Prostate gland (tissue), 2 donors: ENCODE measurements at regions not wholly inside any gene's neighbourhood (a gene's known extent, or its start where the extent isn't known, plus 50 kb on each side); places are given as distances from the start of the nearest gene placed in this dataset.

Experiments used
- DNase-seq: peaks from one replicate; pipeline ENCODE4 v3.0.0-alpha.2; 2019; ENCODE audit warnings: low spot score
- H3K27ac ChIP-seq, 2 donors: fragments of 200-600 bp; sonication (generic); 2 replicates each; pipeline ENCODE4 v1.5.1; 2017 to 2019
- H3K27me3 ChIP-seq: fragments of 200-600 bp; sonication (generic); replicated peaks from 2 replicates; pipeline ENCODE4 v1.5.1; 2019; ENCODE audit not compliant: insufficient read depth
- H3K36me3 ChIP-seq, 2 donors: fragments of 200-600 bp; sonication (generic); 1 replicate in 1 of 2; 2 replicates in 1 of 2; pipeline versions ENCODE4 v1.5.1 to v1.8.1; 2017 to 2019
- H3K4me1 ChIP-seq: fragments of 200-600 bp; sonication (generic); replicated peaks from 2 replicates; pipeline ENCODE4 v1.5.1; 2019
- H3K4me3 ChIP-seq, 2 donors: fragments of 200-600 bp; sonication (generic); 2 replicates each; pipeline ENCODE4 v1.5.1; 2017 to 2019
- H3K9me3 ChIP-seq: fragments of 200-600 bp; sonication (generic); 2 replicates; pipeline ENCODE4 v1.5.1; 2017
- POLR2A ChIP-seq: fragments of 450-650 bp; IDR thresholded peaks from one replicate; pipeline ENCODE4 v1.6.1; 2016; ENCODE audit warnings: antibody characterized with exemption, mild to moderate bottlenecking
- POLR2AphosphoS5 ChIP-seq: sonication (generic); formaldehyde crosslinking; IDR thresholded peaks from one replicate; pipeline ENCODE4 v1.6.1; 2017; ENCODE audit warnings: antibody characterized with exemption
- WGBS: methylation state at CpG from one replicate; pipeline ENCODE4 v1.1.5; 2018; 5-methylcytosine and 5-hydroxymethylcytosine counted together
- intact Hi-C: fragments of 100-400 bp; cut with DNase I; formaldehyde crosslinking; loops from one replicate; pipeline ENCODE4 v1.14.2; 2022
- TF ChIP-seq, protein P1 (sequence below), 4 experiments: fragments of 200-600 bp in 2 of 4; fragments of 450-650 bp in 2 of 4; sonication (generic) in 2 of 4; IDR thresholded peaks; 1 replicate in 3 of 4; 2 replicates in 1 of 4; pipeline ENCODE4 v1.5.1; 2016 to 2019; ENCODE audit warnings: antibody characterized with exemption in 4 of 4, mild to moderate bottlenecking in 2 of 4, moderate library complexity in 2 of 4

DNA sequence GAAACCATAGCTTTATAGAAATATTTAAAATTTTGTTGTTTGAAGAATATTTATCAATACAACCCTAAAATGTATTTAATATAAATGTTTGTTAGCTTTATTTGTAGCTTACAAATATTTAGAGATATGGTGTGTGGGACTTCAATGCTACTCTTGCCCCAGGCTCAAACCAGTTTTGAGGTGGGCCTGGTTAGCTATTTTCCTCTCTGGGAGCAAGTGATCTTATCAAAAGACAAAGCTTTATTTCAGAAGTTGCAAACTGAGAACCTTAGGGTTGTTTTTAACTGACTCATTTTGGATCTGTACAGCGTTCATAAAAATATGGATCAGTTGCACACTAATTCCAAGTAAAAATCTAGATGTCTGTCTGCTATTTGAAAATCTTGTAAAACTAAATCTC lies 563.6 kb upstream of the CDH2 start:
- 76% methylated on average over 1 of the region's 1 CpG for WGBS
- H3K27ac ChIP-seq, result no peak overlapping the region
- no peaks in the 10 kb centered on the region for H3K9me3 ChIP-seq
- H3K36me3 ChIP-seq, result no peaks in the 10 kb centered on the region
- no peaks in the 10 kb centered on the region for H3K4me1 ChIP-seq
- H3K27me3 ChIP-seq, result no peaks in the 10 kb centered on the region
- no peak for DNase-seq
- H3K4me3 ChIP-seq, result no peak overlapping the region
- TF ChIP-seq POLR2A, result no peak
- no peak for TF ChIP-seq POLR2AphosphoS5
- TF ChIP-seq, protein P1, sequence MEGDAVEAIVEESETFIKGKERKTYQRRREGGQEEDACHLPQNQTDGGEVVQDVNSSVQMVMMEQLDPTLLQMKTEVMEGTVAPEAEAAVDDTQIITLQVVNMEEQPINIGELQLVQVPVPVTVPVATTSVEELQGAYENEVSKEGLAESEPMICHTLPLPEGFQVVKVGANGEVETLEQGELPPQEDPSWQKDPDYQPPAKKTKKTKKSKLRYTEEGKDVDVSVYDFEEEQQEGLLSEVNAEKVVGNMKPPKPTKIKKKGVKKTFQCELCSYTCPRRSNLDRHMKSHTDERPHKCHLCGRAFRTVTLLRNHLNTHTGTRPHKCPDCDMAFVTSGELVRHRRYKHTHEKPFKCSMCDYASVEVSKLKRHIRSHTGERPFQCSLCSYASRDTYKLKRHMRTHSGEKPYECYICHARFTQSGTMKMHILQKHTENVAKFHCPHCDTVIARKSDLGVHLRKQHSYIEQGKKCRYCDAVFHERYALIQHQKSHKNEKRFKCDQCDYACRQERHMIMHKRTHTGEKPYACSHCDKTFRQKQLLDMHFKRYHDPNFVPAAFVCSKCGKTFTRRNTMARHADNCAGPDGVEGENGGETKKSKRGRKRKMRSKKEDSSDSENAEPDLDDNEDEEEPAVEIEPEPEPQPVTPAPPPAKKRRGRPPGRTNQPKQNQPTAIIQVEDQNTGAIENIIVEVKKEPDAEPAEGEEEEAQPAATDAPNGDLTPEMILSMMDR (IDR thresholded peaks at IDR 0.05), result no peak
- intact Hi-C loops, result no loop called here

DNA sequence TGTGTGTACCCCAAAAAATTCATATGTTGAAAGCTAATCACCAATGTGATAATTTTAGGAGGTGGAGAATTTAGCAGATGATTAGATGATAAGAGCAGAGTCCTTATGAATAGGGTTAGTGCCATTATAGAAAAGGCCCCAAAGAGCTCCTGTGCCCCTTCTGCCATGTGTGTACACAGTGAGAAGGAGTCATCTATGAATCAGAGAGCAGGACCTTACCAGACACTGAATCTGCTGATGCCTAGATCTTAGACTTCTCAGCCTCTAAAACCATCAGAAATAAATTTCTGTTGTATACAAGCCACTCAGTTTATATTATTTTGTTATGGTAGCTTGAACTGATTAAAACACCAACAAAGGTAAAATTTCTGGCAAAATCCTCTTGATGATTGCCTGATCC lies 560.0 kb upstream of the CDH2 start:
- intact Hi-C loops, result no loop called here
- Histone ChIP-seq H3K9me3 (no peaks in the 10 kb centered on the region), H3K27ac (no peak overlapping the region), H3K36me3 (no peaks in the 10 kb centered on the region), H3K27me3 (no peaks in the 10 kb centered on the region), H3K4me1 (no peaks in the 10 kb centered on the region), H3K4me3 (no peak overlapping the region)
- no peak for DNase-seq
- TF ChIP-seq, protein P1 (IDR thresholded peaks at IDR 0.05), result no peak
- TF ChIP-seq POLR2A, result no peak
- TF ChIP-seq POLR2AphosphoS5, result no peak

DNA sequence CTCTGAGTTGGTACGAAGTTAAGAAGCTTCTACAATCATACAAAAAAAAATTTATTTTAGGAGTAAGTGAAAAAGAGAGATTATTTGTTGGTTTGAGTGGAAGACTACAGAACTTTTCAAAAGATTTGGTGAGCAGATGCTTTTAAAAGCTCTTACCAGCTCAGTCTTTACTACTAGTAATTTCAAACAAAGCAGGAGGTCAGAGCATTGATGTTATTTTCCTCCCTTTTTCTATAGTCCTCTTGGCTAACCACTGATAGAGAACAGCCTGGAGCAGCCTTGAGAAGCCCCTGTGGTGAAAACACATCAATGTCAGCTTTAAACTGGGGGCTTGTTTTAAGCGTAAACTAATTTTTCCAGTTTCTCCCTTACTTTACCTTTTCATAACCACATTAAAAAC lies 559.3 kb upstream of the CDH2 start:
- intact Hi-C loops, result no loop called here
- TF ChIP-seq, protein P1 (IDR thresholded peaks at IDR 0.05), result no peak
- TF ChIP-seq POLR2A (no peak), POLR2AphosphoS5 (no peak)
- no peaks in the 10 kb centered on the region for H3K9me3 ChIP-seq
- WGBS, result 87% methylated on average over 2 of the region's 2 CpGs
- DNase-seq, result no peak
- no peak overlapping the region for H3K27ac ChIP-seq
- no peaks in the 10 kb centered on the region for H3K36me3 ChIP-seq
- H3K27me3 ChIP-seq, result no peaks in the 10 kb centered on the region
- H3K4me1 ChIP-seq, result no peaks in the 10 kb centered on the region
- no peak overlapping the region for H3K4me3 ChIP-seq

DNA sequence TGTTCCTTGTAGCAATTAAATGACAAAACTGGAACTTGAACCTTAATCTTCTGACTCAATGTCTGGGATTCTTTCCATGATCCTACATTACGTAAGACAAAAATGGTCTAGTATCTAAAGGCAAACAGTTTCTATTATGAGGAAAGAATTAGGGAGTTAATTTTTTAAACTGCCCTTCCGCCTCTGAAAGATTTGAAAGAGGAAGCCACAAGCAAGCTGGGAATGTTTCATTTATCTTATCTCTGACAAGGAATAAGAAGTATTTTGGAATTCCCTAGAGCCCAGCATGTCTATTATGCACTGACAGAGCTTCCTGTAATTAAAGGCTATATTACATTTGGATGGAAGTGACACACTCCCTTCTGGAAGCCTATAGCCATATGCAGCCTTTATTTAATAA lies 558.8 kb upstream of the CDH2 start:
- no peak for DNase-seq
- TF ChIP-seq, protein P1 (IDR thresholded peaks at IDR 0.05), result no peak
- TF ChIP-seq POLR2A, result no peak
- TF ChIP-seq POLR2AphosphoS5, result no peak

DNA sequence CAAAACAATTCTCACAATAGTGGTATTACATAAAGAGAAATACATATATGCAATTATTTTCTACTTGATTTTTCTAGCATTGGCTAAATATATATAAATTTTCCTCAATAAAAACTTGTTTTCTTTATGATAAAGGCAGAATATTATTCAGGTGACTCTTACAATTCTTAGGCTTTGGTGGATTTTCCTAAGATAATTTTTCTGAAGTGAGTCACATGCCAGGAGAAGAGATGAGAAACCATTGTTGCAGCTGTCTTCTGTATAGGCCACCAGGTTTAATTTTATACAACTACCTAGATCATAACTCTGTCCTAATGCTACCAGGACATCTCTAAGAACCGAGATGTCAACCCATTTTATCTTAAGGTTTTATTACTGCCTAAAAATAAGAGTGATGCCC lies 552.4 kb upstream of the CDH2 start:
- no peak overlapping the region for H3K4me3 ChIP-seq
- no peak overlapping the region for H3K27ac ChIP-seq
- H3K36me3 ChIP-seq, result no peaks in the 10 kb centered on the region
- no peaks in the 10 kb centered on the region for H3K9me3 ChIP-seq
- TF ChIP-seq, protein P1 (IDR thresholded peaks at IDR 0.05), result no peak
- TF ChIP-seq POLR2AphosphoS5 (no peak), POLR2A (no peak)
- no peaks in the 10 kb centered on the region for H3K4me1 ChIP-seq
- intact Hi-C loops, result no loop called here
- 86% methylated on average over 1 of the region's 1 CpG for WGBS
- no peak for DNase-seq
- no peaks in the 10 kb centered on the region for H3K27me3 ChIP-seq

More for the DNA sequence above, 558.8 kb upstream of the CDH2 start:
- Histone ChIP-seq H3K4me1 (no peaks in the 10 kb centered on the region), H3K36me3 (no peaks in the 10 kb centered on the region), H3K27me3 (no peaks in the 10 kb centered on the region), H3K9me3 (no peaks in the 10 kb centered on the region), H3K4me3 (no peak overlapping the region), H3K27ac (no peak overlapping the region)
- intact Hi-C loops, result no loop called here
- 65% methylated on average over 2 of the region's 2 CpGs for WGBS
